Panc1 (cell line): ENCODE measurements at regions not wholly inside any gene's neighbourhood (a gene's known extent, or its start where the extent isn't known, plus 50 kb on each side); places are given as distances from the start of the nearest gene placed in this dataset.

Experiments
- POLR2AphosphoS5 ChIP-seq: IDR thresholded peaks from 2 replicates; pipeline ENCODE4 v1.6.1; 2012; ENCODE audit warnings: mild to moderate bottlenecking, low read depth, low read length, moderate library complexity
- SIN3A ChIP-seq: IDR thresholded peaks from 2 replicates; pipeline ENCODE4 v1.6.1; 2012; ENCODE audit warnings: low read depth, mild to moderate bottlenecking, low read length, moderate library complexity, borderline replicate concordance; ENCODE audit not compliant: insufficient read depth
- TCF7L2 ChIP-seq: IDR thresholded peaks from 2 replicates; pipeline ENCODE4 v1.6.1; 2011; ENCODE audit warnings: mild to moderate bottlenecking, low read depth, low read length, inconsistent platforms
- TF ChIP-seq, protein P1 (sequence below): fragments of 450-650 bp; IDR thresholded peaks from 2 replicates; pipeline ENCODE4 v1.5.1; 2017; ENCODE audit warnings: mild to moderate bottlenecking
- TF ChIP-seq, protein P2 (sequence below), 2 experiments: IDR thresholded peaks; 2 replicates each; pipeline ENCODE4 v1.6.1; 2011 to 2012; ENCODE audit warnings: low read depth in 2 of 2, control low read depth in 1 of 2, low read length in 1 of 2, mild to moderate bottlenecking in 1 of 2, moderate library complexity in 1 of 2; ENCODE audit not compliant: insufficient read depth in 1 of 2

DNA sequence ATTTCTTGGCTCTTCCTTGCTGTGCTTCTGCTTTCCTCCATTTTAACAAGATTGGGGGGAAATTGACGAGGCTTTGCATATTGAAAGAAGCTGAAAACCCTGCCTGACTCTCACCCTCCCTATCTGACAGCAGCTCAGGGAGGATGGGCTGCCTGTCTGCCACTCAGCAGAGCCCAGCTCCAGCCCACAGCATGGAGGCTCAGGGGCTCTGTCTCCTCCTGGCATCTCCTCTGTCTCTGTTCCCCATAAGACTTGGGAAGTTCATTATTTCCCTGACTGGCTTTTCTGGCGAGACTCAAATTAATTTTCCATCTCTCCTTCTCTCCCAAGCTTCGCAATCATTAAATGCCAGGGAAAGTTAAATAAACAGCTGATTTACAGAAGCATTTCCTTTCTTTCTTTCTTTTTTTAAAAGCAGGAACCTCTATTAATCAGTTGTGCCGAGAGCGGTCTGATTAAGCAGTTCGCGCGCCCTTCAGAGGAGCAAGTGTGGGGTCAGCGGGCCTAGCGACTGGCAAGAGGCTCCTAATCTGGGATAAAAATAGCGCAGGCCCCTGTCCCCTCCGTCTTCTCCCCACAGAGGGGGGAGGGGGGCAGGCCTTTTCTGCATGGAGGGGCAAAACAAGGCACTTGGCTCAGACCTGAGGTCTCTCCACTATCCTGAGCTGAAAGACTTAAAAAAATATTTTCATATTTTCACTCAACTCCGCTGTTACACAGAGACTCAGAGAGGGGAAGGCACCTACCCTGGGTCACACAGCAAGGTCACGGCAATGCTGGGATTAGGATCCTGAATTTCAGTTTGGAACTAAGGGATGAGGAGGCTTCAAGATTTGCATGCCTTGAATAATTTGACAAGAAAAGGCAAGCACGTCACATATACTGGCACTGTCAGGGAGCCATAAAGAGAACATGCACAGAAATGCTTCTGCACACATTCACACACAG is 170.4 kb downstream of the ACTL8 start:
- TF ChIP-seq, protein P1, sequence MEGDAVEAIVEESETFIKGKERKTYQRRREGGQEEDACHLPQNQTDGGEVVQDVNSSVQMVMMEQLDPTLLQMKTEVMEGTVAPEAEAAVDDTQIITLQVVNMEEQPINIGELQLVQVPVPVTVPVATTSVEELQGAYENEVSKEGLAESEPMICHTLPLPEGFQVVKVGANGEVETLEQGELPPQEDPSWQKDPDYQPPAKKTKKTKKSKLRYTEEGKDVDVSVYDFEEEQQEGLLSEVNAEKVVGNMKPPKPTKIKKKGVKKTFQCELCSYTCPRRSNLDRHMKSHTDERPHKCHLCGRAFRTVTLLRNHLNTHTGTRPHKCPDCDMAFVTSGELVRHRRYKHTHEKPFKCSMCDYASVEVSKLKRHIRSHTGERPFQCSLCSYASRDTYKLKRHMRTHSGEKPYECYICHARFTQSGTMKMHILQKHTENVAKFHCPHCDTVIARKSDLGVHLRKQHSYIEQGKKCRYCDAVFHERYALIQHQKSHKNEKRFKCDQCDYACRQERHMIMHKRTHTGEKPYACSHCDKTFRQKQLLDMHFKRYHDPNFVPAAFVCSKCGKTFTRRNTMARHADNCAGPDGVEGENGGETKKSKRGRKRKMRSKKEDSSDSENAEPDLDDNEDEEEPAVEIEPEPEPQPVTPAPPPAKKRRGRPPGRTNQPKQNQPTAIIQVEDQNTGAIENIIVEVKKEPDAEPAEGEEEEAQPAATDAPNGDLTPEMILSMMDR, result no peak
- TF ChIP-seq SIN3A, result no peak
- no peak for TF ChIP-seq TCF7L2
- no peak for TF ChIP-seq POLR2AphosphoS5
- TF ChIP-seq, protein P2, sequence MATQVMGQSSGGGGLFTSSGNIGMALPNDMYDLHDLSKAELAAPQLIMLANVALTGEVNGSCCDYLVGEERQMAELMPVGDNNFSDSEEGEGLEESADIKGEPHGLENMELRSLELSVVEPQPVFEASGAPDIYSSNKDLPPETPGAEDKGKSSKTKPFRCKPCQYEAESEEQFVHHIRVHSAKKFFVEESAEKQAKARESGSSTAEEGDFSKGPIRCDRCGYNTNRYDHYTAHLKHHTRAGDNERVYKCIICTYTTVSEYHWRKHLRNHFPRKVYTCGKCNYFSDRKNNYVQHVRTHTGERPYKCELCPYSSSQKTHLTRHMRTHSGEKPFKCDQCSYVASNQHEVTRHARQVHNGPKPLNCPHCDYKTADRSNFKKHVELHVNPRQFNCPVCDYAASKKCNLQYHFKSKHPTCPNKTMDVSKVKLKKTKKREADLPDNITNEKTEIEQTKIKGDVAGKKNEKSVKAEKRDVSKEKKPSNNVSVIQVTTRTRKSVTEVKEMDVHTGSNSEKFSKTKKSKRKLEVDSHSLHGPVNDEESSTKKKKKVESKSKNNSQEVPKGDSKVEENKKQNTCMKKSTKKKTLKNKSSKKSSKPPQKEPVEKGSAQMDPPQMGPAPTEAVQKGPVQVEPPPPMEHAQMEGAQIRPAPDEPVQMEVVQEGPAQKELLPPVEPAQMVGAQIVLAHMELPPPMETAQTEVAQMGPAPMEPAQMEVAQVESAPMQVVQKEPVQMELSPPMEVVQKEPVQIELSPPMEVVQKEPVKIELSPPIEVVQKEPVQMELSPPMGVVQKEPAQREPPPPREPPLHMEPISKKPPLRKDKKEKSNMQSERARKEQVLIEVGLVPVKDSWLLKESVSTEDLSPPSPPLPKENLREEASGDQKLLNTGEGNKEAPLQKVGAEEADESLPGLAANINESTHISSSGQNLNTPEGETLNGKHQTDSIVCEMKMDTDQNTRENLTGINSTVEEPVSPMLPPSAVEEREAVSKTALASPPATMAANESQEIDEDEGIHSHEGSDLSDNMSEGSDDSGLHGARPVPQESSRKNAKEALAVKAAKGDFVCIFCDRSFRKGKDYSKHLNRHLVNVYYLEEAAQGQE (IDR thresholded peaks at IDR 0.05; ENCODE audit: insufficient read depth in 1 of 2, low read depth in 2 of 2, low read length in 1 of 2), result no peak
